ENCODE measurements at regions not wholly inside any gene's neighbourhood (a gene's known extent, or its start where the extent isn't known, plus 50 kb on each side); places are given as distances from the start of the nearest gene placed in this dataset.

GRCh38 chrX:16308773-16309172 is 141.5 kb downstream of the MAGEB17 start:
- TF ChIP-seq BHLHE40 (IDR thresholded peaks at IDR 0.05; ENCODE audit: borderline replicate concordance in 1 of 2, low read depth in 2 of 2, low read length in 1 of 2), result no peak
- TF ChIP-seq ZBTB33 (IDR thresholded peaks at IDR 0.05), result no peak
- no peak for TF ChIP-seq BCL3 (IDR thresholded peaks at IDR 0.05; ENCODE audit: borderline replicate concordance, insufficient read depth, low read depth, low read length, poor library complexity, severe bottlenecking)

Measured in GM12878 (cell line).